Peyer's patch (tissue), 4 donors: ENCODE measurements at regions not wholly inside any gene's neighbourhood (a gene's known extent, or its start where the extent isn't known, plus 50 kb on each side); places are given as distances from the start of the nearest gene placed in this dataset.

Experiments used
- DNase-seq, 3 donors: peaks; one replicate each; pipeline ENCODE4 v3.0.0-alpha.2; 2017 to 2019
- H3K27ac ChIP-seq, 4 donors: fragments of 200-600 bp; sonication (generic); one replicate each; pipeline ENCODE4 v1.5.1; 2016 to 2019
- H3K27me3 ChIP-seq, 2 donors: fragments of 200-600 bp; sonication (generic); one replicate each; pipeline ENCODE4 v1.5.1; 2019
- H3K36me3 ChIP-seq, 3 donors: fragments of 200-600 bp; sonication (generic); one replicate each; pipeline ENCODE4 v1.5.1; 2016 to 2019
- H3K4me1 ChIP-seq, 4 donors: fragments of 200-600 bp; sonication (generic); one replicate each; pipeline ENCODE4 v1.5.1; 2016 to 2019
- H3K4me3 ChIP-seq, 4 donors: fragments of 200-600 bp; sonication (generic); 1 replicate in 3 of 4; 2 replicates in 1 of 4; pipeline ENCODE4 v1.5.1; 2016 to 2019; ENCODE audit warnings: mild to moderate bottlenecking in 1 of 4
- H3K9me3 ChIP-seq, 4 donors: fragments of 200-600 bp; sonication (generic); one replicate each; pipeline ENCODE4 v1.5.1; 2016 to 2019; ENCODE audit warnings: mild to moderate bottlenecking in 1 of 4
- POLR2A ChIP-seq, 2 donors: fragments of 450-650 bp; IDR thresholded peaks; one replicate each; pipeline ENCODE4 v1.5.1; 2017; ENCODE audit warnings: antibody characterized with exemption in 2 of 2, mild to moderate bottlenecking in 2 of 2, moderate library complexity in 2 of 2
- TF ChIP-seq, protein P1 (sequence below), 6 experiments: fragments of 450-650 bp in 4 of 6; fragments of 200-600 bp in 2 of 6; sonication (generic) in 1 of 6; IDR thresholded peaks; one replicate each; pipeline ENCODE4 v1.5.1; 2017 to 2019; ENCODE audit warnings: antibody characterized with exemption in 6 of 6, mild to moderate bottlenecking in 3 of 6, moderate library complexity in 1 of 6

DNA sequence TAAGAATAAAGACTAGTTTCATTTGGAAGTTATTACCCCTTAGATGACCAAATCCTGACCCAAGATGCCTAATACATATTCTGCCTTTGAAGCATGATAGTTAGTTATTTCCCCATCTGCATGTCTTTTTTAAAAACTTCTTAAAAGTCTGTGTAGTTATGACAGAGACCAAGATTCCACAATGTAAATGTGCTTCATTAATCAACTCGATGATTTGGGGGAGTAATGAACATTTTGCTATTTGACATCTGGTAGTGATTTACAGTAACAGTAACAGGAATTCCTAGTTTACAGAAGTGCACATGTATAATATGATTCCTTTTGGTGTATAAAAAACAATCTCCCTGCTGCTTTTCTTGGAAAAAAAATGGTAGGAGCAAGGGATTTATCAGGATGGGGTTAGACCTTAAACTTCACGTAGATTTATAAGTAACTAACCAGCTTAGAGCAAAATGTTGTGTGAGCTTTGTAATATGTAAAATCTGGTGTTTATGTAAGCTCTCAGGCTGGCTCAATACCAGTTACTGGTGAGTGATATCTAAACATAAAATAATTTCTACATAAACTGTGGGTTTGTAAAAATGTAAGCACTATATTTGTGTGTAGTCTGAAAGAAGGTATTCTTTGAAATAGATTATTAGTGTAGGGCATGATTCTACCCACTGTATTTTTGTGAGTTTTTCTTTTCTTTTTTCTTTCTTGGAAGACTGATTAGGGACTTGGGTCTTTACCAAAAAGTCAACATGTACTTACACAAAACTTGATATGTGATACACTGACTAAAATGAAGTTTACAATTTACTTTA is 641.6 kb downstream of the EPHA4 start:
- Histone ChIP-seq H3K27ac (no peak overlapping the region), H3K9me3 (peaks cover 0 to 4% (median 0%) of the 10 kb centered on the region in 4 donors), H3K36me3 (no peaks in the 10 kb centered on the region), H3K27me3 (no peaks in the 10 kb centered on the region), H3K4me1 (peaks cover 0 to 4% (median 0%) of the 10 kb centered on the region in 4 donors), H3K4me3 (no peak overlapping the region)
- TF ChIP-seq, protein P1, sequence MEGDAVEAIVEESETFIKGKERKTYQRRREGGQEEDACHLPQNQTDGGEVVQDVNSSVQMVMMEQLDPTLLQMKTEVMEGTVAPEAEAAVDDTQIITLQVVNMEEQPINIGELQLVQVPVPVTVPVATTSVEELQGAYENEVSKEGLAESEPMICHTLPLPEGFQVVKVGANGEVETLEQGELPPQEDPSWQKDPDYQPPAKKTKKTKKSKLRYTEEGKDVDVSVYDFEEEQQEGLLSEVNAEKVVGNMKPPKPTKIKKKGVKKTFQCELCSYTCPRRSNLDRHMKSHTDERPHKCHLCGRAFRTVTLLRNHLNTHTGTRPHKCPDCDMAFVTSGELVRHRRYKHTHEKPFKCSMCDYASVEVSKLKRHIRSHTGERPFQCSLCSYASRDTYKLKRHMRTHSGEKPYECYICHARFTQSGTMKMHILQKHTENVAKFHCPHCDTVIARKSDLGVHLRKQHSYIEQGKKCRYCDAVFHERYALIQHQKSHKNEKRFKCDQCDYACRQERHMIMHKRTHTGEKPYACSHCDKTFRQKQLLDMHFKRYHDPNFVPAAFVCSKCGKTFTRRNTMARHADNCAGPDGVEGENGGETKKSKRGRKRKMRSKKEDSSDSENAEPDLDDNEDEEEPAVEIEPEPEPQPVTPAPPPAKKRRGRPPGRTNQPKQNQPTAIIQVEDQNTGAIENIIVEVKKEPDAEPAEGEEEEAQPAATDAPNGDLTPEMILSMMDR (IDR thresholded peaks at IDR 0.05) = no peak
- TF ChIP-seq POLR2A (IDR thresholded peaks at IDR 0.05) = no peak
- no peak for DNase-seq

- Histone ChIP-seq H3K27ac (no peak overlapping the region), H3K4me1 (peaks cover 0 to 4% (median 0%) of the 10 kb centered on the region in 4 donors), H3K4me3 (no peak overlapping the region), H3K36me3 (no peaks in the 10 kb centered on the region), H3K9me3 (no peaks in the 10 kb centered on the region), H3K27me3 (no peaks in the 10 kb centered on the region)
- TF ChIP-seq POLR2A (IDR thresholded peaks at IDR 0.05) = no peak
- TF ChIP-seq, protein P1 (IDR thresholded peaks at IDR 0.05) = no peak
- no peak for DNase-seq
Measured at GRCh38 chr2:220931491-220931890, 640.6 kb downstream of the EPHA4 start.

DNA sequence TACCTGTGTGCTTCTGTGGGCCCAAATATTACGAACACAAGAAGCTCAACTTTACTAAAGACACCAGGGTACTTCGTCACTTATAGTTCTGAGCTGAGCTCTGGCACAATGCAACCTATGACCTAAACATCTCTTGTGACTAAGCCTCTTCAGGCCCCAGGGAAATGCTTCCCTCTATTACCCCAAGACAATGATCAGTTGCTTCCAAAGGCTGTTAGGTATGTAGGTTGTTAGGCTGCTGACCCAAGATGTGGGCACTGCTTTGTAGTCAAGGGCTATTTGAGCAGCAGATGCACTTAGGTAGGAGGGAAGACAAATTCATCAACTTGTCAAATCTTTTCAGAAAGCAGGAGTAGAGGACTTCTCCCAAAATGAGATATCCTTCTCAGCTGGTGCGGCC is 640.1 kb downstream of the EPHA4 start:
- H3K4me1 ChIP-seq = peaks cover 0 to 4% (median 0%) of the 10 kb centered on the region in 4 donors
- H3K36me3 ChIP-seq = no peaks in the 10 kb centered on the region
- no peak overlapping the region for H3K4me3 ChIP-seq
- no peak for TF ChIP-seq POLR2A (IDR thresholded peaks at IDR 0.05)
- TF ChIP-seq, protein P1 (IDR thresholded peaks at IDR 0.05) = no peak
- H3K27me3 ChIP-seq = no peaks in the 10 kb centered on the region
- no peak overlapping the region for H3K27ac ChIP-seq
- DNase-seq = no peak
- H3K9me3 ChIP-seq = no peaks in the 10 kb centered on the region

GRCh38 chr2:220935789-220936321 is 636.2 kb downstream of the EPHA4 start:
- TF ChIP-seq, protein P1 (IDR thresholded peaks at IDR 0.05) = no peak
- TF ChIP-seq POLR2A (IDR thresholded peaks at IDR 0.05) = no peak
- H3K4me3 ChIP-seq = no peak overlapping the region
- no peaks in the 10 kb centered on the region for H3K27me3 ChIP-seq

DNA sequence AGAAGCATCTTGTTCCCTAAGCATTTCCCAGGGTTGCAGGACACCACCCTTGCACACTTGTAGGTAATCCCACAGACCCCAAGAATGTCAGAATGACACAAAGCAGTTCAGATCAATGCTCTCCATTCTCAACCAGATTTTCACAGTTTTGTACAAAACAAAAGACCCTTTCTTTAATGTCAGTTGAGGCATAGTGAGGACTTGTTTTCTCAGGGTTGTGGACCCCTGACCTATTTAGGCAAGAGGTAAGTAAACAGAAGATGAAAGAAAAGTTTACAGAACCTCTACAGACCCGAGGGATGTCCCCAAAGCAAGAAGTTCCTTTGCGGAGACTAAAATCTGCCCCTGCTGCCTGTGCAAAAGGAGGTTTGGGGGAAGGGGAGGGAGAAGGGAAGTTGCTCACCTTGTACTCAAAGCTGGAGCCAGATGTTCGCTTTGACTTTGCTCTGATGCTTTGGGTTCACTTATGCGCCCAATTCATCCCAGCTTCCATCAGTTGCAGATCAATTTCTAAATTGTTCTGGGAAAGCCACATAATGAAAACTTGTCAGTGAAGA is 635.4 kb downstream of the EPHA4 start:
- Histone ChIP-seq H3K27me3 (no peaks in the 10 kb centered on the region), H3K27ac (no peak overlapping the region), H3K36me3 (no peaks in the 10 kb centered on the region), H3K9me3 (no peaks in the 10 kb centered on the region), H3K4me3 (no peak overlapping the region), H3K4me1 (no peaks in the 10 kb centered on the region)
- DNase-seq = no peak
- TF ChIP-seq, protein P1 (IDR thresholded peaks at IDR 0.05) = no peak
- no peak for TF ChIP-seq POLR2A (IDR thresholded peaks at IDR 0.05)

More at GRCh38 chr2:220935789-220936321, 636.2 kb downstream of the EPHA4 start:
- DNase-seq = no peak
- no peaks in the 10 kb centered on the region for H3K36me3 ChIP-seq
- peaks cover 0 to 4% (median 0%) of the 10 kb centered on the region in 4 donors for H3K4me1 ChIP-seq
- no peak overlapping the region for H3K27ac ChIP-seq
- H3K9me3 ChIP-seq = no peaks in the 10 kb centered on the region
